ENCODE measurements at regions not wholly inside any gene's neighbourhood (a gene's known extent, or its start where the extent isn't known, plus 50 kb on each side); places are given as distances from the start of the nearest gene placed in this dataset.

- H3K4me2 ChIP-seq (ENCODE audit: control insufficient read depth, insufficient read depth), result no peak overlapping the region
- ChIA-PET CTCF (interaction anchor here (0.7 to 1.3 kb wide), 2 partner anchors 23 to 704 kb away, joined by 3 read pairs; no protein-coding TSS in a partner anchor), RAD21 (ENCODE audit: unreplicated experiment) (no interaction called here), POLR2A (no interaction called here), SMC1A (ENCODE audit: uncharacterized antibody, unreplicated experiment) (no interaction called here)
- ATAC-seq, result no peak
- TF ChIP-seq WRNIP1 (IDR thresholded peaks at IDR 0.05; ENCODE audit: borderline replicate concordance, low read depth, low read length), result no peak
- TF ChIP-seq TARDBP (IDR thresholded peaks at IDR 0.05; ENCODE audit: borderline replicate concordance), result no peak
- no peak for TF ChIP-seq ZBTB40 (IDR thresholded peaks at IDR 0.05; ENCODE audit: borderline replicate concordance)
- no peak for TF ChIP-seq PML (IDR thresholded peaks at IDR 0.05; ENCODE audit: low read length)
- no peak for TF ChIP-seq SMAD1 (IDR thresholded peaks at IDR 0.05; ENCODE audit: low read depth, partially characterized antibody)
- no peak for TF ChIP-seq SMC3 (IDR thresholded peaks at IDR 0.05; ENCODE audit: borderline replicate concordance, low read length)
- no peak for TF ChIP-seq MTA2 (IDR thresholded peaks at IDR 0.05; ENCODE audit: low read depth)
- TF ChIP-seq DPF2 (IDR thresholded peaks at IDR 0.05), result no peak
- no peak for TF ChIP-seq MTA3 (IDR thresholded peaks at IDR 0.05; ENCODE audit: borderline replicate concordance, low read length)
- no peak for TF ChIP-seq PAX5 (IDR thresholded peaks at IDR 0.05; ENCODE audit: borderline replicate concordance, low read depth, low read length)
- TF ChIP-seq HSF1 (IDR thresholded peaks at IDR 0.05; ENCODE audit: low read depth, low read length), result no peak
- TF ChIP-seq SKIL (IDR thresholded peaks at IDR 0.05; ENCODE audit: low read depth, poor library complexity, severe bottlenecking), result no peak
- no peaks in the 10 kb centered on the region for H3K9me3 ChIP-seq (replicated peaks; ENCODE audit: control insufficient read depth, insufficient read depth, low read length)
- H3K79me2 ChIP-seq (ENCODE audit: control insufficient read depth, insufficient read depth, low read length), result no peaks in the 10 kb centered on the region
- H3K4me1 ChIP-seq (ENCODE audit: control insufficient read depth, insufficient read depth, low read length), result no peaks in the 10 kb centered on the region
- BruUV-seq (replicated peaks), result no TSS peak
- H3K36me3 ChIP-seq (ENCODE audit: control insufficient read depth in 2 of 2, insufficient read depth in 2 of 2, low read length in 1 of 2), result no peaks in the 10 kb centered on the region
- DNase-seq (ENCODE audit: low read depth, low spot score), result no peak
- no peak overlapping the region for H3K27ac ChIP-seq (ENCODE audit: control insufficient read depth, insufficient read depth)
- in situ Hi-C loops (cut with MboI), result no loop called here
- 41% methylated on average over 4 of the region's 4 CpGs for WGBS (ENCODE audit: insufficient coverage, insufficient replicate concordance, low lambda C conversion rate, missing lambda C conversion rate)
- intact Hi-C loops (cut with micrococcal nuclease; ENCODE audit: unreplicated experiment), result no loop called here
- H2AFZ ChIP-seq (ENCODE audit: control insufficient read depth, low read depth, low read length), result no peak overlapping the region
- FAIRE-seq, result no peak
- H3K4me3 ChIP-seq, result no peak overlapping the region
- no peak overlapping the region for H3K9ac ChIP-seq (ENCODE audit: control insufficient read depth, insufficient read depth, low read length)
- no peaks in the 10 kb centered on the region for H3K27me3 ChIP-seq (replicated peaks in 1 of 2; ENCODE audit: control insufficient read depth in 2 of 2, insufficient read depth in 2 of 2, low read length in 1 of 2)
- no peaks in the 10 kb centered on the region for H4K20me1 ChIP-seq (ENCODE audit: control insufficient read depth, insufficient read depth)
These were observed 297.1 kb upstream of the RARB start for GRCh38 chr3:25130724-25131520.

Measured in GM12878 (cell line).